Cardiac fibroblast (primary cell): ENCODE measurements at regions not wholly inside any gene's neighbourhood (a gene's known extent, or its start where the extent isn't known, plus 50 kb on each side); places are given as distances from the start of the nearest gene placed in this dataset.

ENCODE experiments used
- DNase-seq, 2 donors: peaks; one replicate each; pipeline versions ENCODE4 v3.0.0 to v3.0.0-alpha.2; 2010; ENCODE audit warnings: low read depth in 2 of 2
- H3K4me3 ChIP-seq, 2 donors: replicated peaks in 1 of 2; 1 replicate in 1 of 2; 2 replicates in 1 of 2; pipeline ENCODE4 v1.5.1; 2011; ENCODE audit warnings: low read depth in 2 of 2, low read length in 2 of 2, mild to moderate bottlenecking in 2 of 2, moderate library complexity in 1 of 2
- CTCF ChIP-seq: IDR thresholded peaks from one replicate; pipeline ENCODE4 v1.5.1; 2011; ENCODE audit warnings: low read depth, mild to moderate bottlenecking, low read length, inconsistent platforms

- no peak for DNase-seq
- TF ChIP-seq CTCF = no peak
- H3K4me3 ChIP-seq = no peak overlapping the region
Observed at GRCh38 chr20:62572980-62573379, 69.3 kb upstream of the SLCO4A1 start.

GRCh38 chr20:62573817-62574216, 68.5 kb upstream of the SLCO4A1 start:
- H3K4me3 ChIP-seq = no peak overlapping the region
- TF ChIP-seq CTCF = no peak
- DNase-seq = no peak

- TF ChIP-seq CTCF = no peak
- no peak overlapping the region for H3K4me3 ChIP-seq
- no peak for DNase-seq
Observed at GRCh38 chr20:62574230-62574993, 67.9 kb upstream of the SLCO4A1 start.

- DNase-seq = no peak
- H3K4me3 ChIP-seq = no peak overlapping the region
- TF ChIP-seq CTCF = no peak
Observed at GRCh38 chr20:62575976-62576722, 66.2 kb upstream of the SLCO4A1 start.

GRCh38 chr20:62576815-62577489, 65.4 kb upstream of the SLCO4A1 start:
- DNase-seq = peak; percentile 10 to 22
- TF ChIP-seq CTCF = no peak
- H3K4me3 ChIP-seq = no peak overlapping the region

- no peak for TF ChIP-seq CTCF
- H3K4me3 ChIP-seq = no peak overlapping the region
- no peak for DNase-seq
Observed at GRCh38 chr20:62577490-62577836, 64.8 kb upstream of the SLCO4A1 start.
